C4-2B (cell line): ENCODE measurements at regions not wholly inside any gene's neighbourhood (a gene's known extent, or its start where the extent isn't known, plus 50 kb on each side); places are given as distances from the start of the nearest gene placed in this dataset.

Experiments
- H3K27ac ChIP-seq: fragments of 450-650 bp; 2 replicates; pipeline ENCODE4 v1.5.1; 2017
- ZFX ChIP-seq: fragments of 450-650 bp; IDR thresholded peaks from 2 replicates; pipeline ENCODE4 v1.6.1; 2017
- TF ChIP-seq, protein P1 (sequence below): fragments of 450-650 bp; conservative IDR thresholded peaks from 2 replicates; pipeline ENCODE4 v1.5.1; 2017; ENCODE audit warnings: mild to moderate bottlenecking

DNA sequence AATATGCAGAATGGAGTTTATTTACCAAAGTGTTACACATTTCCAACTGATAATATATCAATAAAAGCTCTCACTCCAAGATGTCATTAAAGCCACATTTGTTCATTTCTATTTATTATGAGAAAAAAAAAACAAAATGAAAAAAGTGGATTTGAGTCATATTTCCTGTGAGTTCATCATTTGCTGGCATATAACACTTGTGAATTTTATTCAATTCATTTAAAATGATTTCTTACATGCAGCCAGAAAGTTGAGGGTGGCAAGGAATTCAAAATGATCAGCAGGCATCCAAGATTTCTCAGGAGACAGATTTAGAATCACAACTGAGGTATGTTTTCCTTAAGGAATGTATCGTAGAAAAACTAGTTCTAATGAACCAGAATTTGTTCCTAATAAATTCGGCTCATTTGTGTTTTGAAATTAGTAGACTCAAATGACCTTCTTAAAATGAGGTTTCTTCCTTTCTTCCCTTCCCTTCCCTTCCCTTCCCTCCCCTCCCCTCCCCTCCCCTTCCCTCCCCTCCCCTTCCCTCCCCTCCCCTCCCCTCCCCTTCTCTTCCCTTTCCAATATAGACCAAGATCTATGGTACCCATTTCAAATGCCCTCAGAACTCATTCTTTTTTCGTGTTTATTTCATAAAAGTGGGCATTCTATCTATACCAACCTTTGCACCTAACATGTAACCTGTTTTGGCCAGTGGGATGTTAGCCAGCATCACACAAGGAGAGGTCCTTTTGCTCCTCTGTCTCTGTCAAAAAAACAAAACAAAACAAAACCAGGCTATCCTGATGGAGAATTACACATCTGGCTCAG lies 357.9 kb upstream of the TSHZ2 start:
- TF ChIP-seq ZFX, result no peak
- TF ChIP-seq, protein P1, sequence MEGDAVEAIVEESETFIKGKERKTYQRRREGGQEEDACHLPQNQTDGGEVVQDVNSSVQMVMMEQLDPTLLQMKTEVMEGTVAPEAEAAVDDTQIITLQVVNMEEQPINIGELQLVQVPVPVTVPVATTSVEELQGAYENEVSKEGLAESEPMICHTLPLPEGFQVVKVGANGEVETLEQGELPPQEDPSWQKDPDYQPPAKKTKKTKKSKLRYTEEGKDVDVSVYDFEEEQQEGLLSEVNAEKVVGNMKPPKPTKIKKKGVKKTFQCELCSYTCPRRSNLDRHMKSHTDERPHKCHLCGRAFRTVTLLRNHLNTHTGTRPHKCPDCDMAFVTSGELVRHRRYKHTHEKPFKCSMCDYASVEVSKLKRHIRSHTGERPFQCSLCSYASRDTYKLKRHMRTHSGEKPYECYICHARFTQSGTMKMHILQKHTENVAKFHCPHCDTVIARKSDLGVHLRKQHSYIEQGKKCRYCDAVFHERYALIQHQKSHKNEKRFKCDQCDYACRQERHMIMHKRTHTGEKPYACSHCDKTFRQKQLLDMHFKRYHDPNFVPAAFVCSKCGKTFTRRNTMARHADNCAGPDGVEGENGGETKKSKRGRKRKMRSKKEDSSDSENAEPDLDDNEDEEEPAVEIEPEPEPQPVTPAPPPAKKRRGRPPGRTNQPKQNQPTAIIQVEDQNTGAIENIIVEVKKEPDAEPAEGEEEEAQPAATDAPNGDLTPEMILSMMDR, result no peak
- no peak overlapping the region for H3K27ac ChIP-seq

GRCh38 chr20:52612046-52612632 lies 360.0 kb upstream of the TSHZ2 start:
- no peak overlapping the region for H3K27ac ChIP-seq
- TF ChIP-seq ZFX, result no peak
- TF ChIP-seq, protein P1, result no peak

GRCh38 chr20:52610749-52611148 lies 361.4 kb upstream of the TSHZ2 start:
- TF ChIP-seq, protein P1, result no peak
- no peak for TF ChIP-seq ZFX
- no peak overlapping the region for H3K27ac ChIP-seq

DNA sequence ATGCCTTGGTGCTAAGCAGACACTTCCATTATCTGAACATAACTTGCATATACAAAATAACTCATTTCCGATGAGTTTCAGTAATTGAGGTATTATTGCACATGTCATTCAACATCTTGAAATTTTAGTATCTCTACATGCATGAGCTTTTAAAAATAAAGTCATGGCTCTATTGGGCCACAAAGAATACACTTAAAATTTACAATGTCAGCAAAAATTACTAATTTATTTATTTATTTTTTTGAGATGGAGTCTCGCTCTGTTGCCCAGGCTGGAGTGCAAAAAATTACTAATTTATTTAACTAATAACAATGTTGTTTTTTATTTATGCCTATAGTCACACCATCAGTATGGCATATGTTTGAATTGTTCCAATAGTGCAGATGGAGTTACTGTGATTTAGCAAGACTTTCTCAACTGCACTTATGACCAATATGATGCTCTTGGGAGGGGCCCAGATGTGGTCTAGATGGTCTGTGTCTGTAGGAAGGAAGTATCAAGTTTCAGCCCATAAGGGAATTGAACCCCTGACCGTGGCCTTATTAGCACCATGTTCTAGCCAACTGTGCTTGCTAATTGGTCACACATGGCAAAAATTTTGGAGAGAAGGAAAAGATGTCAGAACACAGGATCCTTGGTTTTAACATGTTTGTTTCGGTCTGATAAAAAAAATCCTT lies 370.7 kb upstream of the TSHZ2 start:
- H3K27ac ChIP-seq, result no peak overlapping the region
- TF ChIP-seq, protein P1, result no peak
- TF ChIP-seq ZFX, result no peak

DNA sequence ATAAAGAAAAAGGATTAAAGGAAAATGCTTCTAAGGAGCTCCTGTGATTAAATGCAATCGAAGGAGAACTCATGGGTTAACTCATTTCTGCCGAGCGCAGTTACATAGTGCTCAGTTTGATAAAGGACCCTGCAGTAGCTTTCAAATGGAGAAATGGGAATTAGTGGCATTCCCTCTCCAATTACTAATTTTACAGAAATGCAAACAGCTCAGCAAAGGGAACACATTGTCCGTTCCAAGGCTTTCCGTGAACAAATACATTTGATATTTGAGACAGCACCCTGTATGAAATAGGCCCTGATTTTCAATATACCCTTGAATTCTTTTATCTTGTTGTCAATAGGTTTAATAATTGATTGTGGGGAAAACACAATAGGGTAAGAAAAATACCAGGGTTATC lies 375.9 kb upstream of the TSHZ2 start:
- TF ChIP-seq, protein P1, result no peak
- no peak for TF ChIP-seq ZFX
- no peak overlapping the region for H3K27ac ChIP-seq

- TF ChIP-seq ZFX, result no peak
- TF ChIP-seq, protein P1, result no peak
- H3K27ac ChIP-seq, result no peak overlapping the region
These were observed 376.6 kb upstream of the TSHZ2 start for GRCh38 chr20:52595518-52595917.

DNA sequence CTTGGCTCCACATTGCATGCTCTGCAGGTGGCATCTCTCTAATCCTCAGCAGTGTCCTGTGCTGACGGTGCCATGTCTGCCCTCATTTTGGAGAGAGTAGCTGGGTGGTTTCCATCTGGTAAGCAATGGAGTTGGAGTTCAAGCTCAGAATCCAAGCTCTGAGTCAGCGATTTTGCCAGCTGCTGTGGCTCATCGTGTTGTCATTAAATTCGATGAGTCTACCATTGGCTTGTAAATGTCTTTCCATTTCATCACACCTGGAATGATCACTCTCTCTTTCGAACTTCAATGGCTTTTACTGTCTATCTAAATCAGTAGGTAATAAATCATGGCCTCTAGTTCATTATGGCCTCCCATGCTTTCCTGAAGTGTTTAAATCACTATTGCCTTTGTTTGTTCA lies 378.5 kb upstream of the TSHZ2 start:
- H3K27ac ChIP-seq, result no peak overlapping the region
- TF ChIP-seq, protein P1, result no peak
- TF ChIP-seq ZFX, result no peak
